ENCODE measurements at regions not wholly inside any gene's neighbourhood (a gene's known extent, or its start where the extent isn't known, plus 50 kb on each side); places are given as distances from the start of the nearest gene placed in this dataset.

DNA sequence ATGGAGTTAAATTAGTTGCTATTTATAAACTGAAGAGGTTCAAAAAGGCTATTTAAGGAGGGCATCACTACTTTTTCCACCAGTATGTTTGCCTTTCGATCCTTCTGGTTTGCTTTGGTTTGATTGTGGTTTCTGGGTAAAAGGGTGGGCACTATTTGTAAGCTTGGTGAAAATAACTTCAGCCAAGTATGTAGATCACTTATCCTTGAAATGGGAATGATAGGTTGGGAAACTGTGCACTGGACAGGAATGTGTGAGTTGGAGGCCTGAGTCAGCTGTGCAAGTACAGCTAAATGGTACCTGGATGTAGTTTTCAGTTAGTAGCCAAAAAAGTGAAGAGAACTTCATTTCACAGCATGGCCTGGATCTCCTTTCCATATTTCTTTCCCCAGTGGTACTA, 466.2 kb downstream of the ENC1 start:
- no peak for DNase-seq

DNA sequence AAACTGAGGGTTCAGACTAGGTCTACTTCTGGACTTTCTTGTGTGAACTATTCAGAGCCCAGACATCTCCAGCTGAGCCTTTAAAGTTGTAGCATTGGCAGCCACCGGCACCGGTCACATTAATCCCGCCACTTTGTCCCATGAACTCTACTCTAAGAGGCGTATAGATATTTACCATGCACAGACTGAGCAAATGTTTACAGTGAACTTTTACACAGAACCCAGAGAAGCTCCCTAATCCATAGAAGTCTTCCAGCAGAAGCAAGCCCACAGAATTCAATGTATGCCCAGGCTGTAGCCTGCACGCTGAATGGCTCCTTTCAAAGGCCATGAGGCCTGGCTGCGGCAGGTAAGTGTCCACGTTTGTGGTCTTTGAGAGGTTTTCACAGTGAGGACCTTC, 466.9 kb downstream of the ENC1 start:
- no peak for DNase-seq

DNA sequence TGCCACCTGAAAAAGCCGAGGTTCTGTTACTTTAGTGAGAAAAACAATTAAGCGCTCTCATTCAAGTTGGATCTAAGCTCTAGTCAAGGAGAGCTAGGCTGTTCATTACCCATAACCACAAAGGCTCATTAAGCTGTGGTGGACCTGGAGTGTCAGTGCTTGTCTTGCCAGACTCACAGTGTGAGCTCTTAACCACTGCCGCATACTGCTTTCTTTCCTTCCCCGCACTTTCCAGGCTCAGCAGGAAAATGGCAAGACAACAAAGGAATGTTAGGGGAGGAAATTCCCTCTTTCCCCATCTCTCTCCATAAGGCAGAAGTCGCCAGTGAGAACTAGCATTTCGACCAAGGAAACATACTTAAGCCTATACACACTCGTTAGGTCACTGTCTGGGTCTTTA, 467.3 kb downstream of the ENC1 start:
- DNase-seq = no peak

- DNase-seq = no peak
Measured at GRCh38 chr5:74169701-74170100, 470.8 kb downstream of the ENC1 start.

- no peak for DNase-seq
Measured at GRCh38 chr5:74167930-74168315, 472.6 kb downstream of the ENC1 start.

DNA sequence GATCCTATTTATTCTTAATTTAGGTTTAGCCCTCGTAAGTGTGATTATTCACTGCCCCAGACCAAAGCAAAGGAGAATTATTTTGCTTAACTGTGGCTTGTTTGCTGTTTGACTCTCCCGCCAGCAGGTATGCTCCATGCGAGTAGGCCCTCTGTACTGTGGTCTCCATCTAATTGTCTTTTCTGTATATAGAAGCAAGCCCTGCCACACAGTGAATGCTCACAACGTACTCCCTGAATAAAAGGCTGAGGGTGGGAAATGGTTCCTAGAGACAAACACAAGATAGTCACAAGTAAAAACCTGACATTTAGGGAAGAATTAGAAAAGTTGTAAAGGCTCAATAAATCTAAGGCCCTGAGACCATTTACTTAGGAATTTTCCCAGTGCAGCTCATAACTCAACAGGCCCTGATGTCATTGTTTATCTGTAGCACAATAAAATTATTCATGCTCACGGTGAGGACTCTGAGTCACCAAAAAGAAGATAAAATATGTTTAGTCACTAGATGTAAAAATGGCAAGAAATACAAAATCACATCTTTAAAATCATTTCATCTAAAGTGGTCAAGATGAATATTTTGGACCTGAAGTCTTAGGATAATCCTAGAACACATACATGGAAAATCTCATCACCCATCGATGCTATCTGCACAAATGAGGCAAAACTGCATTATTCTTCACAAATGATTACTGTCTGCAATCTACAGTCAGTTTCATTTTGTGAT, 473.2 kb downstream of the ENC1 start:
- no peak for DNase-seq

GRCh38 chr5:74166064-74166463, 474.5 kb downstream of the ENC1 start:
- no peak for DNase-seq

DNA sequence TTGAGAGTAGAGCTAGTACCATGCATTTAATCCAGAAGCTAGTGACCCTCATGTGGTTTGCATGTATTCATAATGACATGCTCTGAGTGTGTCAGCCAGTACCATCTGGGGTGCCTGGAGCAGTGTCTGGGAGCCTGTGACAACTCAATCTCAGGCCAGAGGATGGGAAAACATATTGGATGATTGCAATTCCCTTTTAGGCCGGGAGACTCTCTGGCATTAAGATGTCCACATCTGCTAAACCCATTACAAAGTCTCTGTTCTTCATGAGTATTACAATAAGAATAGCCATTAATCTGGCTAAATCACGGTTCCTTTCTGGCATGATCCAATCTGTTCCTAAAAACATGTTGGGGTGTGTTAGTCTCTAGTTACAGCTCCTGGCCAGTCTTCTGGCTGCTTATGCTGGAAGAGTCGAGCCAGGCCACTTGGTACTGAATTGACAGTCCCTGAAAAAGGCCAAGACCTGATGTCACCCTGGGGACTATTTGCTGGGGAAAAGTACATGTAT, 475.7 kb downstream of the ENC1 start:
- DNase-seq = no peak

DNA sequence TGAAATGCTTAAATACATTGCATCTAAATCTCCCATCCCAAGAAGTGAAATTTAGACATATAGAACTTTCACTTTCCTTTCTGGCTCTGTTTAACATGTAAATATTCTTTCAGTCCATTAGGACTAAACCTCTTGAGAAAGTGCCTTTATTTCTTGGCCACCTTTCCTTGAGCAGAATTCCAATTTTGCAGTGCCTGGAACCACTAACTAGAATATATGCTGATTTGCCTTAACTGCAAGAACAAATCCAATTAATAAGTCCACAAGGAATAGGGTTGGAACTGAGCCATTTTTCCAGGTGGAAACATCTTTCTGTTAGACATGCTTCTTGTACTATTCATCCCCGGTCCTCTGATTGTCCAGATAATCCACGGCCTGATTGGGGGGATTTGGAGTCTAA, 478.0 kb downstream of the ENC1 start:
- no peak for DNase-seq

DNA sequence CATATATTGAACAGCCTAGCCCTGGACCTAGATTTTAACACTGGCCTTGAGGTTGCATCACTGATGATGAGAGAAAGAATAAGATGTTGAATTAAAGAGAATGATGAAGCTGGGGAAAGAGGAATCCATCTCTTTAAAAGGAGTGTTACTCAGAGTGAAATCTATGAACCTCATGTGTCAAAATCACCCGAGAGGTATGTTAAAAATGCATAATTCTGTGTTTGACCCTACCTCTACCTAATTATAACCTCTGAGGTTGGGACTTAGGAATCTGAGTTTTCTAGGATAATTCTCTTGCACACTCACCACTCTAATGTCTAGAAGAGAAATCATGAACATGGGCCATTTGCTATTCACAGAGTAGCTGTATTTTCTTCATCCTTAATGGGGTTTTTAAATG, 479.4 kb downstream of the ENC1 start:
- no peak for DNase-seq

DNA sequence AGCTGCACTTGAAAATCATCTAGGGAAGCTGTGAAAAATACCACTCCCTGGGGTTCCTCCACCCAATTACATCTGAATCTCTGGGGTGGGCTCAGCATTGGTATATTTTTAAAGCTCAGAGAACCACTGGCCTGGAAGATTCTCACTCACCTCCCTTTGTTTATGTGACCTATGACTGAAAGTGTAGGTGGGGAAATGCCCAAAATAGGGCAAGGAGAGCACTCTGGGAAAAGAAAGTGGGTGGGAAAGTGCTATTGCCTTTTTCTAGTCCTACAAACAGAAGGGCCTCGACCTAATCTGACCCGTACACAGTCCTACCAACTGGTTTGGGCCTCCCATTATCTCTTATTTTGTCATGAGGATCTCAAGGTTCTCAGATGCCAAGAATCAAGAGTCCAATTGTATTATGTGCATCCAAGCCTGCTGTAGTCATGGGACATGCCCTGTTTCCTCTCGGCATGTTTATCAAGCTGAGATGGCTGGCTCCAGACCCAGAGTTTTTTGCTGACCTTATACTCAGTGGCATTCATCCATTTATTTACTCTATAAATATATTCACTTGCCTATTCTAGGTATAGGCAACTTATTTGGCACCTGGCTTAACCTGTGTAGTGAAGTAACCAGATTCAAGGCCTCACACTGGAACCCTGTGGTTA, 483.7 kb downstream of the ENC1 start:
- no peak for DNase-seq

DNA sequence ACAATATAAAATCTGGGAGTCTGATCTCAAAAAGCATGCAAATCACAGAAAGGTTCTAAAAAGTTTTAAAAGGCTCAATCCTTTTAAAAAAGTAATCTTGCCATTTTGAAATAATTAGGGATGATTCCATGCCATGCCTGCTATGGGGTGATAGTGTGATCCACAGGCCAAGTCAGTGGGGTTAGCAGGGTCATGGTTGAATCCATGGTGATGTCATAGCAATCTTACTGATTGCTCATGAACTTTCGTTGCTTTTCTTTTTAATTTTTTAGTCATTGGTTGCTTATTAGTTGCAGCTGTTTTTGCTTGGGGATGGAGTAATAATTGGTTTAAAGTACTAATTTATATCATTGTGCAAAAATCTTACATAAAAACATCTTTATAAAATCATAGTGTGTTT, 485.0 kb downstream of the ENC1 start:
- DNase-seq = no peak

DNA sequence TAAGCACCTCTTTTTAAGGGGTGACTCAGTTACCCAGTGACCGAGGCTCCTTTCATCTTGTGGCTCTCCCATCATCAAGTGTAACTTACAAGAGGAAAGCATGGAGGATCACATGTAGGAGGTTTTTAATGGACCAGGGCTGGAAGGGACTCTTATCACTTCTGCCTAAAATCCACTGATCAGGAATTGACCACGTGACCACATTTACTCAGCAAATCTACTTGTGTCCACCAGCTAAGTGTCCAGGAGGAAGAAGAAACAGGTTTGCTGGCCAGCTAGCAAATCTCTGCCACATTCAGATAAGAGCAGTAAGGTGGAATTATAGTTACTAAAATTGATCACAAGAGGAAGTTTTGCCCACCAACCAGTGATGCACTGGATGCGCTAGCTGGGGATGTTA, 486.0 kb downstream of the ENC1 start:
- no peak for DNase-seq

- DNase-seq = no peak
Measured at GRCh38 chr5:74153255-74153790, 487.2 kb downstream of the ENC1 start.

DNA sequence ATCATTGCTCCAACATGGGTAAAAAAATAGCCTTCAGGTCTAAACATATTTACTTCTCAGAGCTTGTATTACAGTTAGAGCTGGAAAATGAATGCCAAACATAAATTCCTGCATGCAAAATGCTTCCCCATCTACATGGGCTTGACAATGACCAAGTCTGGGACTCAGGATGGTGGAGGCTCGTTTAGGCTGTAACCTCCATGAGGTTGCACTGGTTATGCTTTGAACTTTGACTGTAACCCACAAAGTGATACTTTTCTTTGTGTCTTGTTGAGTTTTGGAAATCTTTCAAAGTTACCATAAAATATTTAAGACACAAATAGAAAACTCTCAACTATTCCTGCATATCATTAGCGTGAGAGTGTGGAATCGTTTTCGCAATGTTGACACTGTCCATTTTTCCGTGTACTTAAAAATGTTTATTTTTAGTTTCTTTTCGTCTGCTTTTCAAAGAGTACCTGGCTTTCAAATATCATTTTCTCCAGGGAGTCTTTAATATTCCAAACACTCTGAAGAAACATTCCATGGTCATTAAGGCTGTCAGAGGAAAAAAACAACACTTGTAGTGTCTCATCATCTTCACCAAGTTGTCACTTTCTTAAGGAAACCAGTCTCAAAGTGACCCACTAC, 487.8 kb downstream of the ENC1 start:
- no peak for DNase-seq

GRCh38 chr5:74152136-74152535, 488.4 kb downstream of the ENC1 start:
- no peak for DNase-seq

DNA sequence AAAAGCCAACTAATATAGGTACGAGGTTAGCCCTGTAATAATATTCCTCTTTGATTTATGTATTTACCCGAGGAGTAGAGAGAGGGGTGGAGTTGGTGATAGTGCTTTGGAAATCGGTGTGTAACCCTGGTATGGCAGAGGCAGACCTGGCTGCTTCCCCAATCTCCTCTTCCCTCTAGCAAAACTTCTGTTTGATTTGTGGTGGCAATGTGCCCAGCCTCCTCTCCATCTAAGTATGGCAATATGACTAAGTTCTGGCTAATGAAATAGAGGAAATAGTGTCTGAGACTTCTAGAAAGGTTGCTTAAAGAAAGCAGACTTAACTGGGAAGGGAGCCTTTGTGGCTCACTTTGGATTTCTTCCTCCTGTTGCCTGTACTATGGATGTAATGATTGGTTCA, 491.1 kb downstream of the ENC1 start:
- DNase-seq = no peak

GRCh38 chr5:74148321-74148720, 492.2 kb downstream of the ENC1 start:
- no peak for DNase-seq

DNA sequence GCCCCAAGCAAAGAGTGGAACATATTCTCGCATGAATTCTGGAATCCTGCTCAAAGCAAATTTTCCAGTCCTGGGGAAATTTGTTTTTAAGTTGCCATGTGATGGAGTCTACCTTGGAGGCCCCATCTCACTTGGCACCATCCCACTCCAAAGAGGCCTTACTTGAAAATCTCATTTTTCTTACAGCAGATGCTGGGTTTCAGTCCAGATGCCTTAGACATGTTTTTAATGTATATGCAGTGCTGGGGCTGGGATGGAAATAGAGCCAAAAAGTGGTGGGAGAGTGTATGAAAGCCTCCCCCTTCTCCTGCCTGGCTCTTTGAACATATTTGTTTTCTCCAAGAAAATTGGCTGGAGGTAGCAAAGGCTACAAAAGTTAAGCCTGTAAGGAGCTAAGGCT, 493.7 kb downstream of the ENC1 start:
- DNase-seq = no peak

- no peak for DNase-seq
Measured at GRCh38 chr5:74145951-74146350, 494.6 kb downstream of the ENC1 start.

DNA sequence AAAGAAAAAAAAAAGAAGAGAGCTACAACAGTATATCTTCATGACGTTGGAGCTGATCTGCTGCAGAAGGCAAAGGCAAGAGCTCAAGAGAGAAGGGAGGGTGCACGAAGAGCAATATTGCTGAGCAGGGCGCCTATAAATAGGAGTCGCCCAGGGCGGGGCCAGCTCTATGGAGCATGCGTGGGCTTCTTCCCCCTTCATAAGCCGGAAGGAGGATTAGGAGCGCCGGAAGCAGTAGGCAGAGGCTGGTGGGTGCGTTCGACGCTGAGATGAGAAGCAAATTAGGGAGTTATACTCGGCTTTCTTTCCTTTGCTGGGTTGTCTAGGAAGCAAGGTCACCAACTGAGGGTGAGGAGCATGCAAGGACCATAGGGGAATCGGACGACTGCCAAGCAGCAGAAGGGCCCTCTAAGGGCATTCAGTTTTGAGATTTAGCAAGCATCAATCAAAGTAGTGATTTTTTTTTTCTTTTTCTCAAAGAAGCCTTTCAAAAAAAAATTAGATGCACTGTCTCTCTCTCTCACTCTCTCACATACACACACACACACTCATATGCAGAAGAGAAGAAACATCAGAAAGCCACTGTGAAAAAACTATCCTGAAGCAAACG, 496.7 kb downstream of the ENC1 start:
- no peak for DNase-seq

DNA sequence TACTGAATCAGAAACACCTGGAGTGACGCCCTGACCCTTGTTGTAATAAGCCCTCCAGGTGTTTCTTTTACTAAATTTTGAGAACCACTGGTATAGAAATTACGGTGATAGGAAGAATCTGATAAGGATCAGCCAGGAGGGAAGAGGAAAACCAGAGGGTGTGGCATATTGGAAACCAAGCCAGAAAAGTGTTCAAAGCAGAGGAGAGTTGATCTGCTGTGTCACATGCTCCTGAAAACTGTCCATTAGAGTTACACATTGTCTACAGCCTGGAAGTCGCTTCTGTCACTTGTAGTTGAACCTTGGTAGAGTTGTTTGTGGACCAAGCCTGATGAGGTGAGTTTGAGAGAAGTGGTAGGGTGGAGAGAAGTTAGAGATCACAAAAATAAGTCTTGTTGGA, 497.4 kb downstream of the ENC1 start:
- no peak for DNase-seq

GRCh38 chr5:74141053-74141452, 499.5 kb downstream of the ENC1 start:
- no peak for DNase-seq

- no peak for DNase-seq
Measured at GRCh38 chr5:74140409-74140808, 500.1 kb downstream of the ENC1 start.
